Body of pancreas (tissue), 4 donors: ENCODE measurements at regions not wholly inside any gene's neighbourhood (a gene's known extent, or its start where the extent isn't known, plus 50 kb on each side); places are given as distances from the start of the nearest gene placed in this dataset.

ENCODE experiments used
- ATAC-seq: fragments of 150-250 bp; one replicate; pipeline ENCODE4 v1.9.1; 2016
- DNase-seq, 4 donors: peaks; one replicate each; pipeline ENCODE4 v3.0.0-alpha.2; 2019
- H3K27ac ChIP-seq, 4 donors: fragments of 200-600 bp; sonication (generic); 1 replicate in 3 of 4; 2 replicates in 1 of 4; pipeline versions ENCODE4 v1.5.1 to v1.6.1; 2016 to 2019; ENCODE audit warnings: mild to moderate bottlenecking in 1 of 4, mixed read lengths in 1 of 4, moderate library complexity in 1 of 4
- H3K27me3 ChIP-seq, 2 donors: fragments of 200-600 bp; sonication (generic); one replicate each; pipeline ENCODE4 v1.6.0; 2016; ENCODE audit warnings: mild to moderate bottlenecking in 1 of 2
- H3K36me3 ChIP-seq, 2 donors: fragments of 200-600 bp; sonication (generic); replicated peaks in 1 of 2; 2 replicates each; pipeline ENCODE4 v1.5.1; 2016; ENCODE audit warnings: low read depth in 2 of 2; ENCODE audit not compliant: insufficient read depth in 1 of 2
- H3K4me1 ChIP-seq: fragments of 200-600 bp; sonication (generic); one replicate; pipeline ENCODE4 v1.6.0; 2016
- H3K4me3 ChIP-seq, 2 donors: fragments of 200-600 bp; sonication (generic); 1 replicate in 1 of 2; 2 replicates in 1 of 2; pipeline ENCODE4 v1.5.1; 2016 to 2019
- H3K9me3 ChIP-seq, 3 donors: fragments of 200-600 bp; sonication (generic); 1 replicate in 2 of 3; 2 replicates in 1 of 3; pipeline ENCODE4 v1.5.1; 2016
- CTCF ChIP-seq, 7 experiments: fragments of 450-650 bp in 4 of 7; fragments of 200-600 bp in 3 of 7; sonication (generic) in 3 of 7; IDR thresholded peaks; one replicate each; pipeline ENCODE4 v1.5.1; 2016 to 2019; ENCODE audit warnings: antibody characterized with exemption in 7 of 7
- POLR2A ChIP-seq, 3 donors: fragments of 450-650 bp; IDR thresholded peaks; one replicate each; pipeline ENCODE4 v1.6.1; 2016; ENCODE audit warnings: antibody characterized with exemption in 3 of 3, mild to moderate bottlenecking in 2 of 3
- WGBS, 2 donors: methylation state at CpG; one replicate each; pipeline ENCODE4 v1.1.5; 2017; 5-methylcytosine and 5-hydroxymethylcytosine counted together
- intact Hi-C: fragments of 100-400 bp; cut with DNase I; formaldehyde crosslinking; loops from one replicate; pipeline ENCODE4 v1.15.1; 2023

- Histone ChIP-seq H3K4me1 (peaks cover 12% of the 10 kb centered on the region), H3K9me3 (no peaks in the 10 kb centered on the region), H3K36me3 (no peaks in the 10 kb centered on the region), H3K27ac (no peak overlapping the region), H3K4me3 (no peak overlapping the region), H3K27me3 (no peaks in the 10 kb centered on the region)
- no peak for ATAC-seq
- no peak for DNase-seq
- intact Hi-C loops = no loop called here
- TF ChIP-seq POLR2A (IDR thresholded peaks at IDR 0.05) = no peak
- TF ChIP-seq CTCF (IDR thresholded peaks at IDR 0.05) = no peak
- WGBS, 2 donors = 90 to 91% methylated on average over 29 to 53 of the region's 53 CpGs
Measured at GRCh38 chr12:13562915-13563742, 366.6 kb downstream of the EMP1 start.

GRCh38 chr12:13561923-13562322 is 365.4 kb downstream of the EMP1 start:
- Histone ChIP-seq H3K4me3 (no peak overlapping the region), H3K9me3 (no peaks in the 10 kb centered on the region), H3K4me1 (peaks cover 12% of the 10 kb centered on the region), H3K27me3 (no peaks in the 10 kb centered on the region), H3K36me3 (no peaks in the 10 kb centered on the region), H3K27ac (no peak overlapping the region)
- DNase-seq (no peak), ATAC-seq (no peak)
- intact Hi-C loops = no loop called here
- WGBS, 2 donors = 63 to 67% methylated on average over 4 of the region's 4 CpGs
- TF ChIP-seq POLR2A (IDR thresholded peaks at IDR 0.05) (no peak), CTCF (IDR thresholded peaks at IDR 0.05) (no peak)

- Histone ChIP-seq H3K27ac (no peak overlapping the region), H3K4me3 (no peak overlapping the region), H3K4me1 (peaks cover 12% of the 10 kb centered on the region), H3K9me3 (no peaks in the 10 kb centered on the region), H3K36me3 (no peaks in the 10 kb centered on the region), H3K27me3 (no peaks in the 10 kb centered on the region)
- TF ChIP-seq CTCF (IDR thresholded peaks at IDR 0.05) (no peak), POLR2A (IDR thresholded peaks at IDR 0.05) (no peak)
- ATAC-seq (peak; percentile 63), DNase-seq (peak; percentile 64 to 78 (median 72))
- intact Hi-C loops = no loop called here
- WGBS, 2 donors = 29 to 30% methylated on average over 8 of the region's 8 CpGs
Measured at GRCh38 chr12:13559318-13559978, 362.9 kb downstream of the EMP1 start.

GRCh38 chr12:13552830-13553229 is 356.3 kb downstream of the EMP1 start:
- H3K9me3 ChIP-seq = no peaks in the 10 kb centered on the region
- DNase-seq (no peak), ATAC-seq (no peak)
- H3K4me3 ChIP-seq = no peak overlapping the region
- H3K36me3 ChIP-seq = no peaks in the 10 kb centered on the region
- WGBS, 2 donors = 65 to 73% methylated on average over 4 of the region's 4 CpGs
- TF ChIP-seq POLR2A (IDR thresholded peaks at IDR 0.05) = no peak
- no peak for TF ChIP-seq CTCF (IDR thresholded peaks at IDR 0.05)
- H3K27ac ChIP-seq = no peak overlapping the region
- no peaks in the 10 kb centered on the region for H3K27me3 ChIP-seq
- intact Hi-C loops = no loop called here
- H3K4me1 ChIP-seq = no peaks in the 10 kb centered on the region
